Karpas-422 (cell line): ENCODE measurements at regions not wholly inside any gene's neighbourhood (a gene's known extent, or its start where the extent isn't known, plus 50 kb on each side); places are given as distances from the start of the nearest gene placed in this dataset.

Experiments used
- DNase-seq: peaks from one replicate; pipeline ENCODE4 v3.0.0-alpha.2; 2015
- H2AFZ ChIP-seq: fragments of 200-600 bp; sonication (generic); 2 replicates; pipeline ENCODE4 v1.6.1; 2014; ENCODE audit warnings: antibody characterized with exemption, low read length, mixed read lengths
- H3K27ac ChIP-seq: fragments of 200-600 bp; sonication (generic); 2 replicates; pipeline ENCODE4 v1.5.1; 2014; ENCODE audit warnings: mild to moderate bottlenecking, low read length, moderate library complexity
- H3K27me3 ChIP-seq: fragments of 200-600 bp; sonication (generic); 2 replicates; pipeline ENCODE4 v1.6.1; 2014; ENCODE audit warnings: low read length, mixed read lengths
- H3K36me3 ChIP-seq: fragments of 200-600 bp; sonication (generic); 2 replicates; pipeline ENCODE4 v1.6.1; 2014; ENCODE audit warnings: low read length, mixed read lengths; ENCODE audit not compliant: insufficient read depth
- H3K4me1 ChIP-seq: fragments of 200-600 bp; sonication (generic); 2 replicates; pipeline ENCODE4 v1.6.1; 2014; ENCODE audit warnings: mild to moderate bottlenecking, low read length, mixed read lengths
- H3K4me2 ChIP-seq: fragments of 200-600 bp; sonication (generic); 2 replicates; pipeline ENCODE4 v1.6.1; 2014; ENCODE audit warnings: low read length, low read depth, mild to moderate bottlenecking; ENCODE audit not compliant: poor library complexity, severe bottlenecking
- H3K4me3 ChIP-seq: fragments of 200-600 bp; sonication (generic); 2 replicates; pipeline ENCODE4 v1.5.1; 2014; ENCODE audit warnings: mild to moderate bottlenecking, antibody characterized with exemption, low read length, mixed read lengths
- H3K79me2 ChIP-seq: fragments of 200-600 bp; sonication (generic); 2 replicates; pipeline ENCODE4 v1.6.1; 2014; ENCODE audit warnings: mild to moderate bottlenecking, low read length, mixed read lengths
- H3K9ac ChIP-seq: fragments of 200-600 bp; sonication (generic); 2 replicates; pipeline ENCODE4 v1.6.0; 2014; ENCODE audit warnings: low read length
- H3K9me2 ChIP-seq: fragments of 200-600 bp; sonication (generic), shearing (Covaris generic); replicated peaks from 2 replicates; pipeline ENCODE4 v1.6.0; 2014; ENCODE audit warnings: mild to moderate bottlenecking, low read length, moderate library complexity; ENCODE audit not compliant: insufficient read depth
- H3K9me3 ChIP-seq: fragments of 300-700, 200-600 bp; sonication (generic); 2 replicates; pipeline ENCODE4 v1.6.1; 2014; ENCODE audit warnings: low read length, mixed read lengths
- H4K20me1 ChIP-seq: fragments of 200-600 bp; sonication (generic); 2 replicates; pipeline ENCODE4 v1.6.1; 2014; ENCODE audit warnings: mild to moderate bottlenecking, antibody characterized with exemption, low read length, low read depth; ENCODE audit not compliant: insufficient read depth

GRCh38 chr6:169955731-169956437 is 204.5 kb downstream of the ERMARD start:
- no peak overlapping the region for H3K4me3 ChIP-seq
- H3K4me1 ChIP-seq = no peaks in the 10 kb centered on the region
- H3K27me3 ChIP-seq = no peaks in the 10 kb centered on the region
- H3K36me3 ChIP-seq = no peaks in the 10 kb centered on the region
- H2AFZ ChIP-seq = no peak overlapping the region
- no peaks in the 10 kb centered on the region for H4K20me1 ChIP-seq
- no peak overlapping the region for H3K9ac ChIP-seq
- no peak overlapping the region for H3K4me2 ChIP-seq
- no peaks in the 10 kb centered on the region for H3K9me2 ChIP-seq
- H3K27ac ChIP-seq = no peak overlapping the region
- no peaks in the 10 kb centered on the region for H3K9me3 ChIP-seq
- DNase-seq = no peak
- no peaks in the 10 kb centered on the region for H3K79me2 ChIP-seq

- Histone ChIP-seq H3K9ac (no peak overlapping the region), H3K4me1 (no peaks in the 10 kb centered on the region), H3K27ac (no peak overlapping the region), H3K4me3 (no peak overlapping the region), H3K79me2 (no peaks in the 10 kb centered on the region), H3K9me2 (no peaks in the 10 kb centered on the region), H3K27me3 (no peaks in the 10 kb centered on the region), H2AFZ (no peak overlapping the region), H3K36me3 (no peaks in the 10 kb centered on the region), H4K20me1 (no peaks in the 10 kb centered on the region), H3K9me3 (no peaks in the 10 kb centered on the region), H3K4me2 (no peak overlapping the region)
- no peak for DNase-seq
Observed at GRCh38 chr6:169954977-169955376, 203.6 kb downstream of the ERMARD start.

DNA sequence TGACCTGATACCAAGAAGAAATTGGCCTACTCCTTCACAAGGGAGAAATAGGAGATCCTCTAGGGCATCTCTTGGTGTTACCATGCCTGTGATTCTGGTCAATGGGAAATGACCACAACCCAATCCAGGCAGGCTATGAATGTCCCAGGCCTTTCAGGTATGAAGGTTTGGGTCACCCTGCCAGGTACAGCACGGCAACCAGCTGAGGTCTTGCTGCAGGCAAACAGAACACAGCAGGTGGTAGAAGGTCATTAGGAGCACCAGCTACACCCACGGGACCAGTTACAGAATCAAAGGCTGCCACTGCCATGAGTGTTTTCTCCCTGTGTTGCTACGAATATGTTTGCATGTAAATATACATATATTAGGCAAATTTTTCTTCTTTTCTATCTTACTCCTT is 202.3 kb downstream of the ERMARD start:
- Histone ChIP-seq H3K4me2 (no peak overlapping the region), H3K27ac (no peak overlapping the region), H3K4me1 (no peaks in the 10 kb centered on the region), H3K79me2 (no peaks in the 10 kb centered on the region), H4K20me1 (no peaks in the 10 kb centered on the region), H3K27me3 (no peaks in the 10 kb centered on the region), H3K4me3 (no peak overlapping the region), H2AFZ (no peak overlapping the region), H3K9me2 (no peaks in the 10 kb centered on the region), H3K36me3 (no peaks in the 10 kb centered on the region), H3K9ac (no peak overlapping the region), H3K9me3 (no peaks in the 10 kb centered on the region)
- DNase-seq = no peak

DNA sequence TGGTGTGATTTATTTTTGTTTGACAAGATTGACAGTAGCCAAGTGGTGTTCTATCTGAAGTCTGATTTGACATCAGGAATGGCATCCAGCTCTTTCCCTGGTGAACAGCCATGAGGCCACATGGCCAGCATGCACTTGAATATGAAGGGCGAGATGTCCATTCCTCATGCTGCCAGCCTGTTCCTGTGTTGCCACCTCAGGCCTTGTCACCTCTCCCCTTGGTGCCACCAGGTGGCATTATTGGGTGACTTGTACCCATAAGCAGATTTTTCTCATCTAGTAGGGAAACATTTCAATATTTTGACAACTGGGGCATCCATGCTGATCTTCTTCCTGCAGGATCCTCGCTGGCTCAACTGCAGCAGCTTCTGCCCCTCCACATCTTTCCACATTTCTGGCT is 199.1 kb downstream of the ERMARD start:
- H4K20me1 ChIP-seq = no peaks in the 10 kb centered on the region
- no peaks in the 10 kb centered on the region for H3K79me2 ChIP-seq
- peak; percentile 74 for DNase-seq
- H3K4me2 ChIP-seq = no peak overlapping the region
- no peak overlapping the region for H3K4me3 ChIP-seq
- no peaks in the 10 kb centered on the region for H3K36me3 ChIP-seq
- no peak overlapping the region for H2AFZ ChIP-seq
- no peak overlapping the region for H3K9ac ChIP-seq
- H3K27ac ChIP-seq = no peak overlapping the region
- no peaks in the 10 kb centered on the region for H3K9me3 ChIP-seq
- no peaks in the 10 kb centered on the region for H3K4me1 ChIP-seq
- no peaks in the 10 kb centered on the region for H3K27me3 ChIP-seq
- no peaks in the 10 kb centered on the region for H3K9me2 ChIP-seq

DNA sequence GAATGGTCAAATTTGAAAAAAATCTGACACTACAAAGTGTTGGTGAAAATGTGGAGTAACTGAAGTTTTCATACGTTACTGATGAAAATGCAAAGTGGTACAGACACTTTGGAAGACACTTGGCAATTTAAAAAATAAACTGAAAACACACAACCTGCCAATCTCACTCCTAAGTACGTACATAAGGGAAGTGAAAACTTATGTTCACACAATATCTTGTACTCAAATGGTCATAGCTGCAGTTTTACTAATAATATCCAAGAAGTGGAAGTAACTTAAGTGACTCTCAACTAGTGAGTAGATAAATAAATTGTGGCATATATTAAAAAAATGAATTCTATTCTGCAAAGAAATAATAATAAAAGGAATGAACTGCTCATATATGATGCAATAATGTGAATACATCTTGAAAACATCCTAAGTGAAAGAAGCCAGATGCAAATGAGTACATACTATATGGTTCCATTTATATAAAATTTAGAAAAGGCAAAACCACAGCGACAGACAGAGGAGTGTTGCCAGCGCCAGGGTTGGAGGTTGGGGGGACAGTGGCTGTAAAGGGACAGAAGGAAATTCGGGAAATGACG is 198.2 kb downstream of the ERMARD start:
- Histone ChIP-seq H3K4me2 (no peak overlapping the region), H3K79me2 (no peaks in the 10 kb centered on the region), H3K9me3 (no peaks in the 10 kb centered on the region), H4K20me1 (no peaks in the 10 kb centered on the region), H2AFZ (no peak overlapping the region), H3K36me3 (no peaks in the 10 kb centered on the region), H3K9ac (no peak overlapping the region), H3K27ac (no peak overlapping the region), H3K27me3 (no peaks in the 10 kb centered on the region), H3K4me1 (no peaks in the 10 kb centered on the region), H3K9me2 (no peaks in the 10 kb centered on the region), H3K4me3 (no peak overlapping the region)
- DNase-seq = no peak

DNA sequence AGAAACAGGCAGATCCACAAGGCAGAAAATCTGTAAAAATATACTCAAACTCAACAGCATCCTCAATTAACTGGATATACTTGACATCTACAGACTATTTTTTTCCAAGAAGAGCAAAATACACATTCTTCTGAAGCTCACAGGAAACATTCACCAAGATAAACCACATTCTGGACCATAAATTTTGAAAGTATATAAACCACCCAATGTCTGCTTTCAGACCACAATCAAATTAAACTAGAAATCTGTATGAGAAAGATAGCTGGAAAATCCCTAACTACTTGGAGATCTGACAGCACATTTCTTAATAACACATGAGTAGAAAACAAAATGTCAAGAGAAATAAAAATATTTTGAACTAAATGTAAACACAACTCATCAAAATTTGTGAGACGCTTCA is 195.5 kb downstream of the ERMARD start:
- Histone ChIP-seq H3K4me3 (no peak overlapping the region), H3K27me3 (no peaks in the 10 kb centered on the region), H3K4me1 (no peaks in the 10 kb centered on the region), H3K79me2 (no peaks in the 10 kb centered on the region), H3K27ac (no peak overlapping the region), H3K36me3 (no peaks in the 10 kb centered on the region), H3K9ac (no peak overlapping the region), H3K9me2 (no peaks in the 10 kb centered on the region), H4K20me1 (no peaks in the 10 kb centered on the region), H3K9me3 (no peaks in the 10 kb centered on the region), H2AFZ (no peak overlapping the region), H3K4me2 (no peak overlapping the region)
- no peak for DNase-seq

- H3K27me3 ChIP-seq = no peaks in the 10 kb centered on the region
- no peak overlapping the region for H2AFZ ChIP-seq
- H3K4me3 ChIP-seq = no peak overlapping the region
- H3K9ac ChIP-seq = no peak overlapping the region
- no peak overlapping the region for H3K27ac ChIP-seq
- no peaks in the 10 kb centered on the region for H3K9me3 ChIP-seq
- DNase-seq = no peak
- H3K79me2 ChIP-seq = no peaks in the 10 kb centered on the region
- H3K36me3 ChIP-seq = no peaks in the 10 kb centered on the region
- no peaks in the 10 kb centered on the region for H4K20me1 ChIP-seq
- H3K4me2 ChIP-seq = no peak overlapping the region
- no peaks in the 10 kb centered on the region for H3K9me2 ChIP-seq
- H3K4me1 ChIP-seq = no peaks in the 10 kb centered on the region
Observed at GRCh38 chr6:169945117-169945516, 193.7 kb downstream of the ERMARD start.

DNA sequence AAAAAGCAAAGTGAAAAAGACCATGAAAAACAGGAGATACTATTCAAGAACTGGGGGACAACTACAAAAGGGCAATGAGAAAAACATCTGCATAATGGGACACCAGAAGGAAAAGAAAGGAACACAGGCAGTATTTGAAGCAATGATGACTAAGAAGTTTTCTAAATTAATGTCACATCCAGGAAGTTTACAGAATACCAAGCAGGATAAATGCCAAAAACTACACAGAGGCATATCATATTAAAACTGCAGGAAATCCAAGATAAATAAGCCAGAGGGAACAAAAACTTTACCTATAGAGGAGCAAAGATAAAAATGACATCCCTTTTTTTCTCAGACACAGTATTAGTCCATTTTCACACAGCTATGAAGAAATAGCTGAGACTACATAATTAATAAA is 193.0 kb downstream of the ERMARD start:
- no peak overlapping the region for H3K9ac ChIP-seq
- H3K4me3 ChIP-seq = no peak overlapping the region
- H3K27me3 ChIP-seq = no peaks in the 10 kb centered on the region
- H3K9me2 ChIP-seq = no peaks in the 10 kb centered on the region
- no peaks in the 10 kb centered on the region for H3K9me3 ChIP-seq
- no peaks in the 10 kb centered on the region for H3K36me3 ChIP-seq
- H3K79me2 ChIP-seq = no peaks in the 10 kb centered on the region
- no peak for DNase-seq
- no peak overlapping the region for H2AFZ ChIP-seq
- no peak overlapping the region for H3K4me2 ChIP-seq
- H4K20me1 ChIP-seq = no peaks in the 10 kb centered on the region
- no peaks in the 10 kb centered on the region for H3K4me1 ChIP-seq
- H3K27ac ChIP-seq = no peak overlapping the region
